ENCODE measurements at regions not wholly inside any gene's neighbourhood (a gene's known extent, or its start where the extent isn't known, plus 50 kb on each side); places are given as distances from the start of the nearest gene placed in this dataset.

DNA sequence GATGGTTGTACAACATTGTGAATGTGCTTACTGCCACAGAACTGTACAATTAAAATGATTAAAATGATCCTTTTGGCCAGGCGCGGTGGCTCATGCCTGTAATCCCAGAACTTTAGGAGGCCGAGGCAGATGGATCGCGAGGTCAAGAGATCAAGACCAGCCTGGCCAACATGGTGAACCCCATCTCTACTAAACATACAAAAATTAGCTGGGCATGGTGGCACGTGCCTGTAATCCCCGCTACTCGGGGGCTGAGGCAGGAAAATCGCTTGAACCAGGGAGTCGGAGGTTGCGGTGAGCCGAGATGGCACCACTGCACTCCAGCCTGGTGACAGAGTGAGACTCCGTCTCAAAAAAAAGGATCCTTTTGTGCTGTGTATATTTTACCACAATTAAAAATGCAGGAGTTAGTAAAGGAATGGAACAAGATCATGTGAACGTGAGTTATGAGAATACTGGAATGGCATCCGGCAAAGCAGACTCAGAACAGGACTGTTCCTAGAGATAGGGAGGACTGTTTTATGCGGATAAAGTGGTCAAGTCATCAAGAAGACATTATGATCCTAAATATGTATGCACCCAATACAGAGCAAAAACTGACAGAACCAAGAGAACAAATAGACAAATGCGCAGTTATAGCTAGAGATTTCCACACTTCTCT is 58.0 kb upstream of the CLDN5 start:
- TF ChIP-seq POLR2A (IDR thresholded peaks at IDR 0.05): no peak
- TF ChIP-seq, protein P1, sequence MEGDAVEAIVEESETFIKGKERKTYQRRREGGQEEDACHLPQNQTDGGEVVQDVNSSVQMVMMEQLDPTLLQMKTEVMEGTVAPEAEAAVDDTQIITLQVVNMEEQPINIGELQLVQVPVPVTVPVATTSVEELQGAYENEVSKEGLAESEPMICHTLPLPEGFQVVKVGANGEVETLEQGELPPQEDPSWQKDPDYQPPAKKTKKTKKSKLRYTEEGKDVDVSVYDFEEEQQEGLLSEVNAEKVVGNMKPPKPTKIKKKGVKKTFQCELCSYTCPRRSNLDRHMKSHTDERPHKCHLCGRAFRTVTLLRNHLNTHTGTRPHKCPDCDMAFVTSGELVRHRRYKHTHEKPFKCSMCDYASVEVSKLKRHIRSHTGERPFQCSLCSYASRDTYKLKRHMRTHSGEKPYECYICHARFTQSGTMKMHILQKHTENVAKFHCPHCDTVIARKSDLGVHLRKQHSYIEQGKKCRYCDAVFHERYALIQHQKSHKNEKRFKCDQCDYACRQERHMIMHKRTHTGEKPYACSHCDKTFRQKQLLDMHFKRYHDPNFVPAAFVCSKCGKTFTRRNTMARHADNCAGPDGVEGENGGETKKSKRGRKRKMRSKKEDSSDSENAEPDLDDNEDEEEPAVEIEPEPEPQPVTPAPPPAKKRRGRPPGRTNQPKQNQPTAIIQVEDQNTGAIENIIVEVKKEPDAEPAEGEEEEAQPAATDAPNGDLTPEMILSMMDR (IDR thresholded peaks at IDR 0.05): no peak
